ENCODE measurements at regions not wholly inside any gene's neighbourhood (a gene's known extent, or its start where the extent isn't known, plus 50 kb on each side); places are given as distances from the start of the nearest gene placed in this dataset.

- Histone ChIP-seq H4K8ac (ENCODE audit: low read depth, low read length) (no peak overlapping the region), H2BK120ac (ENCODE audit: insufficient read depth, low read length, poor library complexity) (no peak overlapping the region), H3K4me1 (ENCODE audit: control insufficient read depth in 1 of 2, insufficient read depth in 2 of 2, low read length in 2 of 2) (no peaks in the 10 kb centered on the region), H2AFZ (ENCODE audit: insufficient read depth, low read length, poor library complexity) (no peak overlapping the region), H3K79me1 (ENCODE audit: low read length) (no peaks in the 10 kb centered on the region), H3K4me3 (ENCODE audit: low read depth, low read length) (no peak overlapping the region), H4K12ac (ENCODE audit: low read depth, low read length) (no peak overlapping the region), H4K91ac (ENCODE audit: low read depth, low read length) (no peak overlapping the region), H2BK12ac (ENCODE audit: low read length) (no peak overlapping the region), H3K27me3 (ENCODE audit: insufficient read depth, low read length) (no peaks in the 10 kb centered on the region), H3K18ac (ENCODE audit: low read length) (no peak overlapping the region), H3K14ac (ENCODE audit: low read length) (no peak overlapping the region), H3K4ac (ENCODE audit: low read depth, low read length) (no peak overlapping the region), H3K9ac (ENCODE audit: low read length) (no peak overlapping the region), H3K9me3 (ENCODE audit: insufficient read depth, low read depth, low read length) (no peaks in the 10 kb centered on the region), H3K23ac (ENCODE audit: low read length) (no peak overlapping the region), H3K4me2 (ENCODE audit: low read length) (no peak overlapping the region), H3K27ac (ENCODE audit: low read depth, low read length) (no peak overlapping the region), H2BK5ac (ENCODE audit: low read depth, low read length, poor library complexity) (no peak overlapping the region), H3K36me3 (ENCODE audit: control insufficient read depth in 1 of 2, insufficient read depth in 2 of 2, low read length in 2 of 2) (no peaks in the 10 kb centered on the region), H2AK5ac (ENCODE audit: low read length) (no peak overlapping the region), H3K79me2 (ENCODE audit: control insufficient read depth, insufficient read depth, low read length, poor library complexity) (no peaks in the 10 kb centered on the region)
- WGBS (ENCODE audit: extremely low coverage, insufficient coverage, insufficient read length): no CpG with 5 or more reads among the region's 2 CpGs
- DNase-seq: peak in 1 of 2 donors; percentile 9
Observed at GRCh38 chr2:142291969-142292368, 161.2 kb upstream of the LRP1B start.

- Histone ChIP-seq H2AFZ (ENCODE audit: insufficient read depth, low read length, poor library complexity) (no peak overlapping the region), H2BK120ac (ENCODE audit: insufficient read depth, low read length, poor library complexity) (no peak overlapping the region), H3K23ac (ENCODE audit: low read length) (no peak overlapping the region), H4K91ac (ENCODE audit: low read depth, low read length) (no peak overlapping the region), H3K27me3 (ENCODE audit: insufficient read depth, low read length) (no peaks in the 10 kb centered on the region), H3K4ac (ENCODE audit: low read depth, low read length) (no peak overlapping the region), H3K18ac (ENCODE audit: low read length) (no peak overlapping the region), H3K36me3 (ENCODE audit: control insufficient read depth in 1 of 2, insufficient read depth in 2 of 2, low read length in 2 of 2) (no peaks in the 10 kb centered on the region), H3K27ac (ENCODE audit: low read depth, low read length) (no peak overlapping the region), H3K9me3 (ENCODE audit: insufficient read depth, low read depth, low read length) (no peaks in the 10 kb centered on the region), H3K4me1 (ENCODE audit: control insufficient read depth in 1 of 2, insufficient read depth in 2 of 2, low read length in 2 of 2) (no peaks in the 10 kb centered on the region), H3K79me2 (ENCODE audit: control insufficient read depth, insufficient read depth, low read length, poor library complexity) (no peaks in the 10 kb centered on the region), H2BK5ac (ENCODE audit: low read depth, low read length, poor library complexity) (no peak overlapping the region), H4K12ac (ENCODE audit: low read depth, low read length) (no peak overlapping the region), H3K79me1 (ENCODE audit: low read length) (no peaks in the 10 kb centered on the region), H3K9ac (ENCODE audit: low read length) (no peak overlapping the region), H3K4me2 (ENCODE audit: low read length) (no peak overlapping the region), H2BK12ac (ENCODE audit: low read length) (no peak overlapping the region), H3K14ac (ENCODE audit: low read length) (no peak overlapping the region), H2AK5ac (ENCODE audit: low read length) (no peak overlapping the region), H3K4me3 (ENCODE audit: low read depth, low read length) (no peak overlapping the region), H4K8ac (ENCODE audit: low read depth, low read length) (no peak overlapping the region)
- WGBS (ENCODE audit: extremely low coverage, insufficient coverage, insufficient read length): no CpG with 5 or more reads among the region's 3 CpGs
- no peak for DNase-seq
Observed at GRCh38 chr2:142290931-142291330, 160.1 kb upstream of the LRP1B start.

- H2AK5ac ChIP-seq (ENCODE audit: low read length): no peak overlapping the region
- no peak overlapping the region for H2BK12ac ChIP-seq (ENCODE audit: low read length)
- no peaks in the 10 kb centered on the region for H3K36me3 ChIP-seq (ENCODE audit: control insufficient read depth in 1 of 2, insufficient read depth in 2 of 2, low read length in 2 of 2)
- H3K4me2 ChIP-seq (ENCODE audit: low read length): no peak overlapping the region
- no peak overlapping the region for H4K12ac ChIP-seq (ENCODE audit: low read depth, low read length)
- H3K4me1 ChIP-seq (ENCODE audit: control insufficient read depth in 1 of 2, insufficient read depth in 2 of 2, low read length in 2 of 2): no peaks in the 10 kb centered on the region
- H3K14ac ChIP-seq (ENCODE audit: low read length): no peak overlapping the region
- no peaks in the 10 kb centered on the region for H3K27me3 ChIP-seq (ENCODE audit: insufficient read depth, low read length)
- peak in 1 of 2 donors; percentile 16 for DNase-seq
- no peak overlapping the region for H3K4me3 ChIP-seq (ENCODE audit: low read depth, low read length)
- no peak overlapping the region for H4K8ac ChIP-seq (ENCODE audit: low read depth, low read length)
- no peaks in the 10 kb centered on the region for H3K79me2 ChIP-seq (ENCODE audit: control insufficient read depth, insufficient read depth, low read length, poor library complexity)
- no peak overlapping the region for H3K18ac ChIP-seq (ENCODE audit: low read length)
- H3K4ac ChIP-seq (ENCODE audit: low read depth, low read length): no peak overlapping the region
- no peaks in the 10 kb centered on the region for H3K79me1 ChIP-seq (ENCODE audit: low read length)
- no peak overlapping the region for H3K27ac ChIP-seq (ENCODE audit: low read depth, low read length)
- no peak overlapping the region for H4K91ac ChIP-seq (ENCODE audit: low read depth, low read length)
- H2BK5ac ChIP-seq (ENCODE audit: low read depth, low read length, poor library complexity): no peak overlapping the region
- no peak overlapping the region for H2AFZ ChIP-seq (ENCODE audit: insufficient read depth, low read length, poor library complexity)
- no CpG with 5 or more reads among the region's 7 CpGs for WGBS (ENCODE audit: extremely low coverage, insufficient coverage, insufficient read length)
- no peak overlapping the region for H3K9ac ChIP-seq (ENCODE audit: low read length)
- H2BK120ac ChIP-seq (ENCODE audit: insufficient read depth, low read length, poor library complexity): no peak overlapping the region
- H3K9me3 ChIP-seq (ENCODE audit: insufficient read depth, low read depth, low read length): no peaks in the 10 kb centered on the region
- no peak overlapping the region for H3K23ac ChIP-seq (ENCODE audit: low read length)
Observed at GRCh38 chr2:142286618-142287017, 155.8 kb upstream of the LRP1B start.

- no CpG with 5 or more reads among the region's 4 CpGs for WGBS (ENCODE audit: extremely low coverage, insufficient coverage, insufficient read length)
- H2AFZ ChIP-seq (ENCODE audit: insufficient read depth, low read length, poor library complexity): no peak overlapping the region
Observed at GRCh38 chr2:142285480-142285879, 154.7 kb upstream of the LRP1B start.

More at GRCh38 chr2:142285480-142285879, 154.7 kb upstream of the LRP1B start:
- no peaks in the 10 kb centered on the region for H3K79me1 ChIP-seq (ENCODE audit: low read length)
- H2AK5ac ChIP-seq (ENCODE audit: low read length): no peak overlapping the region
- H3K4ac ChIP-seq (ENCODE audit: low read depth, low read length): no peak overlapping the region
- peak overlapping the region; percentile 43 for H2BK120ac ChIP-seq (ENCODE audit: insufficient read depth, low read length, poor library complexity)
- H3K36me3 ChIP-seq (ENCODE audit: control insufficient read depth in 1 of 2, insufficient read depth in 2 of 2, low read length in 2 of 2): no peaks in the 10 kb centered on the region
- H3K9me3 ChIP-seq (ENCODE audit: insufficient read depth, low read depth, low read length): no peaks in the 10 kb centered on the region
- H3K4me3 ChIP-seq (ENCODE audit: low read depth, low read length): no peak overlapping the region
- H4K8ac ChIP-seq (ENCODE audit: low read depth, low read length): no peak overlapping the region
- no peak overlapping the region for H4K91ac ChIP-seq (ENCODE audit: low read depth, low read length)
- no peak overlapping the region for H3K27ac ChIP-seq (ENCODE audit: low read depth, low read length)
- no peak for DNase-seq
- peak overlapping the region; percentile 13 for H2BK5ac ChIP-seq (ENCODE audit: low read depth, low read length, poor library complexity)
- H3K18ac ChIP-seq (ENCODE audit: low read length): no peak overlapping the region
- no peak overlapping the region for H3K4me2 ChIP-seq (ENCODE audit: low read length)
- H3K14ac ChIP-seq (ENCODE audit: low read length): no peak overlapping the region
- no peaks in the 10 kb centered on the region for H3K79me2 ChIP-seq (ENCODE audit: control insufficient read depth, insufficient read depth, low read length, poor library complexity)
- no peak overlapping the region for H4K12ac ChIP-seq (ENCODE audit: low read depth, low read length)
- no peaks in the 10 kb centered on the region for H3K27me3 ChIP-seq (ENCODE audit: insufficient read depth, low read length)
- H3K9ac ChIP-seq (ENCODE audit: low read length): no peak overlapping the region
- H2BK12ac ChIP-seq (ENCODE audit: low read length): no peak overlapping the region
- H3K23ac ChIP-seq (ENCODE audit: low read length): no peak overlapping the region
- no peaks in the 10 kb centered on the region for H3K4me1 ChIP-seq (ENCODE audit: control insufficient read depth in 1 of 2, insufficient read depth in 2 of 2, low read length in 2 of 2)

Data from trophoblast cell (in vitro differentiated cells and primary cell).